Skin epidermis (tissue), 12 donors: ENCODE measurements at regions not wholly inside any gene's neighbourhood (a gene's known extent, or its start where the extent isn't known, plus 50 kb on each side); places are given as distances from the start of the nearest gene placed in this dataset.

ENCODE experiments used
- H3K27ac ChIP-seq, 21 experiments: fragments of 200-600 bp; sonication (generic) in 11 of 21; one replicate each; pipeline ENCODE4 v1.5.0; 2020; ENCODE audit warnings: mild to moderate bottlenecking in 3 of 21, inconsistent platforms in 2 of 21, moderate library complexity in 2 of 21
- H3K4me3 ChIP-seq, 7 experiments: fragments of 200-600 bp; sonication (generic) in 2 of 7; one replicate each; pipeline ENCODE4 v1.5.0; 2020; ENCODE audit warnings: inconsistent platforms in 2 of 7, mild to moderate bottlenecking in 2 of 7, moderate library complexity in 1 of 7

GRCh38 chr17:27970587-27970986, 71.9 kb upstream of the NLK start:
- no peak overlapping the region for H3K27ac ChIP-seq
- no peak overlapping the region for H3K4me3 ChIP-seq

DNA sequence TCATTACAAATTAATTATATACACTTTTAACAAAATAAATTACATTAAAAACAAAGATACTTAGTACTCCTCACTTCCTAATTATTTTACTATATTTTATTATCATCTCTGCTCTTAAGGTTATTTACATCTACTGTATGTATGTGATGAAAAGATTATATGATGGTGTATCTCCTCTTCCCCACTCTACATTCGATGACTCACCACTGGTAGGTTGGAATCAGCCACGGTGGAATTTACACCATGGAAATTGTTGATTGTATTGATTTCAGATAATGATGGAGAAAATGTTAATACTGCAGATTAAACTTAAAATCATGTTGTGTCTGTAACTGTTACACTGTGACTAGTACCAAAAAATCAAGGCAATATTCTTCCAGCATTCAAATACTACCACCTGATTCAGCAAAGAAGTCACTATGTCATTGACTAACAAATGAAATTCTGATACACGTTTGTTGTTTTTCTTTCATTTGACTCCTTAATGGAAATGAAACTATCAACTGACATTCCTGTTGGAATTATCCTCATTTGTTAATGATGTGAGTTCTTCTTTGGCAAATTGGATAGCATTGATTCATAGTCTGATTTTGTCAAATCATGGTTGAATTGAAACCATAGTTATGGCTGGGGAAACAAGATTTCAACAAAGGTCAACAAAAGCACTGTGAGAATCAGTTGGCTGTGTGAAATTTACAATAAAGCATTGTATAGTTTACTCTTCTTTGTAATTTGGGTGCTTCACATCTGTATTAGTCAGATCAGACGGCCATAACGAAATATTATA, 69.0 kb upstream of the NLK start:
- Histone ChIP-seq H3K27ac (no peak overlapping the region), H3K4me3 (no peak overlapping the region)

- H3K4me3 ChIP-seq, result no peak overlapping the region
- no peak overlapping the region for H3K27ac ChIP-seq
These were observed 68.4 kb upstream of the NLK start for GRCh38 chr17:27974045-27974436.

DNA sequence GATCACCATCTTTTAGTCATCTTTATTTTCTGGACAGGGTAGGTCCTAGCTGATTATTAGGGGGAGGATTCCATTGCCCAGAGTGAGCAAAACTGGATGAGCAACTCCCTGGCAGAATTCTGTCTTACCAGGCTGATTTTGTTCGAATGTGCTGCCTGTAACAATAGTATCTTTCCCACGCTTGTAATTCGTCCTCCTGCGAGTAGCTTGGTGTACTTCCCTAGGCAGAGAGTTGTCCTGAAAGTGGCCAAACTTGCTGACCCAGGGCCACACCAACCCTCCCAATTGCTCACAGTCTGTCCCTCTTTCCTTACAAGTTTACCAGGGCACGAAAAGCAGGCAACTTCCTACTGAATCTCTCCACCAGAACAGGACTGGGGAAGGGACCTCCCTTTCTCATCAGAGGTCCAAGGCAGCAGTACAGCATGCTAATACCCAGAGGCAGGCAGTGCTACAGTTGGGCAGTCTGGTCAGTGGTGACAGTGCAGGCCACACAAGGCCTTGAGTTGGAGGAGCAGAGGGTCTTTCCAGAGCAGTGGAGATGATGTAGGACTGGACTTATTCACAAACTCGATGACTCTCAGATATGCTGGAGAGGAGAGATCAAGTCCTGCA, 67.8 kb upstream of the NLK start:
- Histone ChIP-seq H3K4me3 (no peak overlapping the region), H3K27ac (no peak overlapping the region)

DNA sequence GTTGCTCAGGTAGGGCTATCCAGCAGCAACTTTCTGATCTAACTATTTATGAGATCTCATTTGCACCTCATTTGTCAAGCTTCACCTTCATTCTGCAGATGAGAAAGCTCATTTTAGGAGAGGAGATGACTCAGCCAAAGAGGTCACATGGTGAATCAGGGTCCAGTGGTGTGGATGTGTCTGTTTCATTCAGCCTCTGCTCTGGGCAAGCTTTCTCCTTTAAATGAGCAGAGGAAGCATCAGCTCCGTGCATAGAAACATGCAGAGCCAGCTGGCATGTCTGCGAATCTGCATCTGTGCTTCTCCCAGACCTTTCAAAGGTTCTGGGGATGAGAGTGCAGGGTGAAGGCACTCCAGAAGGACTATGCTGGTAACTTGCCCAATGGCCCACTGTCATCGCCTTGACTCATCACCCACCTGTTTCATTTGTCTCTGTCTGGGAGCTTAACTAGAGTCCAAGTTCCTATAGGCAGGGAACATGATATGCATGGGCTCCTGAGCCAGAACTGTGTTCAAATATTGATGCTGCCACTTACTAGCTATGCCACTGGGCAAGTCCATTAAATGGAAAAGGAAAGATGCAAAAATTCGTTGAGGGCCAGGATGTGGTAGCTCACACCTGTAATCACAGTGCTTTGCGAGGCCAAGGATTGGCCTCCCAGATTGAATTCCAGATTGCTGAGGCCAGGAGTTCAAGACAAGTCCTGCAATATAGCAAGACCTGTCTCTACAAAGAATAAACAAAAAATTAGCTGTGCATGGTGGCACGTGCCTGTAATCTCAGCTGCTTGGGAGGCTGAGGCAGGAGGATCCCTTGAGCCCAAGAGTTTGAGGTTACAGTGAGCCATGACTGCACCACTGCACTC, 67.1 kb upstream of the NLK start:
- Histone ChIP-seq H3K4me3 (no peak overlapping the region), H3K27ac (no peak overlapping the region)

DNA sequence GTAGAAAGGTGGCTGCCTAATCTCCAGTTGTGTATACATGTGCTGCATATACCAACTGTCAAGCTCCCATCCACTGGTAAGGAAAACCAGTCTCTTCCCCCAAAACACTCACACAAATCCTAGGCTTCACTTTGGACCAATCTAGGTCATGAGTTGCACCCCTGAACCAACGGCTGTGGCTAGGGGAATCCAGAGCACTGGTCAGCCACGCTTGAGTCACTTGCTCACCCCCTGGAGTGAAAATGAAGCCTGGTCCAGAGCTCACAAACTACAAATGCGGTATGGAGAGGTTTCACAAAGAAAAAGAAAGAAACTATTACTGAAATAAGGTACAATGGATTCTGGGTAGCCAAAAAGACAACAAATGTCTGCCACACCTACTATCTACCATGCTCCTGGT, 66.1 kb upstream of the NLK start:
- H3K27ac ChIP-seq, result no peak overlapping the region
- H3K4me3 ChIP-seq, result no peak overlapping the region

- H3K4me3 ChIP-seq, result no peak overlapping the region
- H3K27ac ChIP-seq, result no peak overlapping the region
These were observed 64.5 kb upstream of the NLK start for GRCh38 chr17:27977751-27978688.

DNA sequence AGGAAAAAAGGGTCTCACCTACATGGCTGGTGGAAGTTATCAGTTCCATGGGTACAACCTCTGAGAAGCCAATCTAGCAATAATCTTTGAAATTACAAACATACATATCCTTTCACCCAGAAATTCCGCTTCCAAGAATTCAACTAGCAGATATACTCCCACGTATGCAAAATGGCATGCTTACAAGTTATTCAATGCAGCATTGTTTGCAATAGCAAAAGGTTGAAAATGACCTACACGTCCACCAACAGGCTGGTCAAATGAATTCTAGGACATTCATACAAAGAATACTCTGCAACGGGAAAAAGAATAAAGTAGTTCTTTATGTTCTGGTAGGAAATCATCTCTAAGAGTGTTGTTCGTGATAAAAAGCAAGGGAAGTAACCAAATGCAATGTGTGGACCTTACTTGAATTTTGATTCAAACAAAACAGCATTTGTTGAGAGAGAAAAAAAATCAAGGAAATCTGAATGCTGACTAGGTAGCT, 63.7 kb upstream of the NLK start:
- Histone ChIP-seq H3K4me3 (no peak overlapping the region), H3K27ac (no peak overlapping the region)

- no peak overlapping the region for H3K4me3 ChIP-seq
- no peak overlapping the region for H3K27ac ChIP-seq
These were observed 62.4 kb upstream of the NLK start for GRCh38 chr17:27980043-27980442.

DNA sequence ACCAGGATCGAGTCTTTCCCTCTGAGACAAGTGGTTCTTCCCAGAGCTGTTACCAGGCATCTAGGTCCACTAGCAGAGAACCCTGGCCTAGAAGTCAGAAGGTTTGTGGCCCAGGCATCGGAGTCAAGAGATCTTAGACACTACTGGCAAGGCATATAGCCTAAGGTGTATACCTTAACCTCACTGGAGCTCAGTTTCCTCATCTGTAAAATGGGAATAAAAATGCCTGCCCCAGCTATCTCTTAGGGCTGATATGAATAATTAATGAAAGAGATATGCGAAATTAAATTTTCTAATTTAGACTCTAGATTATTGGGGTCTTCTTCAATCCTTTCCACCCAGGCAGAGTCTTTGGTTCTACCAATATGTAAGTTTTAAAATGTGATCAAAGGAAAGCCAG, 60.5 kb upstream of the NLK start:
- Histone ChIP-seq H3K4me3 (no peak overlapping the region), H3K27ac (no peak overlapping the region)

- Histone ChIP-seq H3K4me3 (no peak overlapping the region), H3K27ac (no peak overlapping the region)
These were observed 59.8 kb upstream of the NLK start for GRCh38 chr17:27982688-27983087.

DNA sequence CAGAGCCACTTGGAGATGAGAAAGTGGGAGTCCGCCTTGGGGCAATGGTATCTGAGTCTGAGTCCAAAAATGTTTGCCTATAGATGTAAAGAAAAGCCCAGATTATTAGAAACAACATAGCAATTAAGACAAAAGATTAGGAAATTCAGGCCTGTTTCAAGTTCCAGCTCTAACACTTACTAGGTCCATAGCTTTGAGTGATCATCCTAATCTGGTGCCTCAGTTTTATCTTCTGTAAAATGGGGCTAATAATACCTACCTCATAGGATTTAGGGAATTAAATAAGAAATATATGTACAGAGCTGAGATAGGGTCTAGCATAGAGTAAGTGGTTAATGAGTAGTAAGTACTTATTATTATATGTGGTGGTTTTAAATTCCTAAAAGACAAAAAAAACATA, 58.6 kb upstream of the NLK start:
- peak overlapping the region in 1 of 21 experiments; percentile 55 for H3K27ac ChIP-seq

GRCh38 chr17:27984404-27984803, 58.1 kb upstream of the NLK start:
- H3K27ac ChIP-seq, result peak overlapping the region in 1 of 21 experiments; percentile 55
- H3K4me3 ChIP-seq, result no peak overlapping the region

More for the DNA sequence above, 58.6 kb upstream of the NLK start:
- H3K4me3 ChIP-seq, result no peak overlapping the region

DNA sequence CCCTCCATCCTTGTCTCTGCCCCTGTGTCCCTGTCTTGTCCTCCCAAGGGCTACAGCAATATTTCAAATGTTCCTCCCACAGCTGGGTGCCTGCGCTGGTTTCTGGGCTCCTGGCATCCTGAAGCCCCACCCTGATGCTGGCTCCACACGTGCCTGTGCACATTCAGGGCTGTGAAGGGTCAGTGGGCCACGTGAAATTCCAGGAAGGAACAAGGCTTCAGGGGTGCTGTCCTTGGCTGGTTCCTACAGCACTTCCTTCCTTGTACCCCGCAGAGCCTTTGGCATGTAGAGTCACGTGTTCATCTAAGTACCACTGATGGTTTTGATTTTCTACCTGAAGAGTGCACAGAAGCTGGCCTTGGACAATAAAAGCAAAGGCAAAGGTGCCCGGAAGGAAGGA, 57.7 kb upstream of the NLK start:
- H3K27ac ChIP-seq, result peak overlapping the region in 2 of 21 experiments; percentile 49 to 62
- H3K4me3 ChIP-seq, result no peak overlapping the region

DNA sequence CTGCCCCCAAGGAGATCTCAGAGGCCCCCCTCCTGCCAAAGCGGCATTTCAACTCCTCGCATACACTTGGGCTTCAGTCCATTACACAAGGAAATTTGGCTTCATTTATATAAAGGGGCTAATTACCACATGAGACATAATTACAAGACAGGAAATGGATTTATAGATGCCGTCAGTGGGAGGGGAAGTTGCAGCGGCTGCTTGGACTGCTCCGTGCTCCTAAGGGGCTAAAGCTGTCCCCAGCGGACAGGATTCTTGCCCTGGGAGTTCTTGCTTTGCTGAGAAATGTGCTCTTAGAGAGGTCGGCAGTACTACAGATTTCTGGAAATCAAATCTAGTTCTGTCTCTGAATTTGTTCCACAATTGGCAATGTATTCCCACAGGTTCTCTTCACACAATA, 57.2 kb upstream of the NLK start:
- H3K4me3 ChIP-seq, result no peak overlapping the region
- peak overlapping the region in 2 of 21 experiments; percentile 49 to 62 for H3K27ac ChIP-seq

DNA sequence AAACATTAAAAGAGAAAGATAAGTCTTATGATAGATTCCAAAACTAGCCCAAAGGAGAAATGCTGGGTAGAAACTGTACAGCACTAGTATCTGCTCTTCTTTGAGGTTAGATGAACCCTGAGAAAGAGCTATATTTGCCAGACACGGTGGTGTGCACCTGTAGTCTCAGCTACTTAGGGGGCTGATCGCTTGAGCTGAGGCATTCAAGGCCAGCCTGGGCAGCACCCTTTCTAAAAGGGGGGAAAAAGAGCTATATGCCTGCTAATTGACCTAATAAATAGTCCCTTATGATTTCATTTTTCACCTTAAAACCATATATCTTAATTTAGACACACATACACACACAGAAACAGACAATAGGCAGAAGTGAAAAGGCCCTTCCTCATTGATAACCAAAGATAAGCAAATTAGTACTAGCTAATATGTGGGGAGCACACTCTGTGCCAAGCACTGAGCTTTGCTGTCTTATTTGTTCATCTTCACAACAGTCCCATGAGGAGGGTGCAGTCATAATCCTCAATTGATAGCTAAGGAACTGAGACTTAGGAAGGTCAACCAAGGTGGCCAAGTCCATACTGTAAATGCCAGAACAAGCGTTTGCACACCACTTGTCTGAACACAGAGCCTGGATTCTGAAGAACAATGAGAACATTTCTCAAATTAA, 56.6 kb upstream of the NLK start:
- Histone ChIP-seq H3K4me3 (no peak overlapping the region), H3K27ac (peak overlapping the region in 1 of 21 experiments; percentile 62)

GRCh38 chr17:27986805-27987684, 55.4 kb upstream of the NLK start:
- Histone ChIP-seq H3K27ac (peak overlapping the region in 1 of 21 experiments; percentile 3), H3K4me3 (no peak overlapping the region)

GRCh38 chr17:27989046-27989445, 53.4 kb upstream of the NLK start:
- no peak overlapping the region for H3K4me3 ChIP-seq

More at GRCh38 chr17:27989046-27989445, 53.4 kb upstream of the NLK start:
- H3K27ac ChIP-seq, result no peak overlapping the region
